SH-SY5Y (cell line): ENCODE measurements at regions not wholly inside any gene's neighbourhood (a gene's known extent, or its start where the extent isn't known, plus 50 kb on each side); places are given as distances from the start of the nearest gene placed in this dataset.

ENCODE experiments used
- GATA2 ChIP-seq: IDR thresholded peaks from 2 replicates; pipeline ENCODE4 v1.6.1; 2011; ENCODE audit warnings: mild to moderate bottlenecking, low read depth, low read length
- GATA3 ChIP-seq: IDR thresholded peaks from 2 replicates; pipeline ENCODE4 v1.6.1; 2011; ENCODE audit warnings: low read depth, mild to moderate bottlenecking, low read length, moderate library complexity

DNA sequence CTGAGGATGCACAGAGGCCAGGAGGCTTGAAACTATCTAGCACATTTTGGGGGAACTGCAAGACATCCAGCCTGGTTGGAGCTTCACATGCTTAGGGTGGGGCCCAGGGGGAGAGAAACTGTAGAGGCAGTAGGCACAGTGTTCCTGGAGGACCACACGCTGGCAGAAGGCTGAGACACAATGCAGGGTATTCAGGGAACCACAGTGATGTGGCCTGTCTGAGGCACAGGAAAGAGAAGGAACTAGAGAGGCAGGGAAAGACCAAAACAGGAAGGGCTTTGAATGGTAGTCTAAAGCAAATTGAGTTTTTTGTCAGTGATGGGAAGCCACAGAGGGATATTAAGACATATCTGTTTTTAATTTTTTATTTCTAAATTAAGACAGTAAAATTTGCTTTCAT, 100.2 kb upstream of the PRICKLE1 start:
- TF ChIP-seq GATA2 (no peak), GATA3 (no peak)
